GM12892 (cell line): ENCODE measurements at regions not wholly inside any gene's neighbourhood (a gene's known extent, or its start where the extent isn't known, plus 50 kb on each side); places are given as distances from the start of the nearest gene placed in this dataset.

Source experiments
- POLR2A ChIP-seq: IDR thresholded peaks from 2 replicates; pipeline ENCODE4 v1.6.1; 2011; ENCODE audit warnings: low read depth, low read length, control low read depth
- TAF1 ChIP-seq: IDR thresholded peaks from 2 replicates; pipeline ENCODE4 v1.6.1; 2011; ENCODE audit warnings: low read depth, mild to moderate bottlenecking, control low read depth, low read length, borderline replicate concordance

GRCh38 chr3:28745436-28745835 lies 396.8 kb upstream of the AZI2 start:
- no peak for TF ChIP-seq POLR2A
- TF ChIP-seq TAF1, result no peak
